Left forelimb (tissue), 1 donor: ENCODE measurements at regions not wholly inside any gene's neighbourhood (a gene's known extent, or its start where the extent isn't known, plus 50 kb on each side); places are given as distances from the start of the nearest gene placed in this dataset.

Experiments
- DNase-seq: peaks from one replicate; pipeline ENCODE4 v3.0.0-alpha.2; 2018; ENCODE audit warnings: low spot score

DNA sequence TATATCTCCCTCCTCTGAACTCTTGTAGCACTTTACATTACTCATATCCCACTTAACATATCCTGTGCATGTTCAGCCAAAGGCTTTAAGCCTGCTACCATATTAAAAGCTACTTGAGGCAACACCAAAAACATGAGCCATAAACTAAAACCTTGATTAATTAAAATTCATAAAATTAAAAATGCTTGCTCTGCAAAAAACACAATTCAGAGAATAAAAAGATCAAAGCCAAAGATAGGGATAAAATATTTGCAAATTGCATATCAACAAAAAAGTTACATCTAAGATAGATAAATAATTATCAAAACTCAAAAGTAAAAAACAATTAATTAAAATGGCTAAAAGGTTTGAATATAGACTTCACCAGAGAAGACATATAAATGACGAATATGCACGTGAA, 495.4 kb upstream of the PIK3C3 start:
- no peak for DNase-seq

DNA sequence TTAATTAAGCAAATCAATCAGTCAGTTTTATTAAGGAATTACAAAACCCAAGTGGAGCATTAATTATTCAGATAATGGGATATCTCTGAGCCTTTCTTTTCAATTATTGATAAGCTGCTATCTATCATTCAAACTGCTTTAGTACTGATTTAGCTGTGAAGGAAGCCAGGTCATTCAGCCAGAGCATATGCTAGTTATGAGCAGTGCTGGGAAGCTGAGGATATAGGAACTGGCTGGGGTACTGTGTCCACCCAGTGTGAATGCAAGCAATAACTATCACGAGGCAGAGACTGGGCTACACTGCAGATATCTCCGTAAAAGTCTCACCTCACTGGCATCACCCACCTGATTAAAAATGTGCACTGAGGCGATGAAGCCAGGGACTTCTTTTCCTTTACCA, 496.7 kb upstream of the PIK3C3 start:
- DNase-seq: no peak

DNA sequence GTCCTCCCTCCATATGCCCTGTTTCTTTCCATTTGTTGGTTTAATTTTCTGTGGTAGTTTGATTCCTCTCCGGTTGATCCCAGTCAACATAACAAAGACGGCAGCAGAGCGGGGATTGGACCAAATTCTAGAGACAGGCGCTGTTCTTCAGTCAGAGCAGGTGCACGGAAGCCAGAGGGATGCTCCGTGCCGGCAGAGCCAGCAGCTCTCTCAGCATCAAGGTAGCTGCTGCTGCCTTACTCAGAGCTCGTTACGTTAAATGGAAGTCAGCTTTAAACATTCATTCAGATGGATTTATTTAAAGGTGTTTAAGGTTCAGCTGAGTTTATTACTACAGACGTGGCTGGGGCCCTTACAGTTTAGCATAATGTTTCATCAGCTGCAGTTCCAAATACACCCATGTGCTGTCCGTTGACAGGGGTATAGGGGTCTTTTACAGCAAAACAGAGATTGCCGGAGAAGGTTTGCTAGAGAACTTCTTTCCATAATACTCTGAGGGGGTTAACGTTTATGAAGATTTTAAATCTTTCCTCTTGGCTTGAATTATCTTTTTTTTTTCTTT, 497.2 kb upstream of the PIK3C3 start:
- DNase-seq: no peak

- DNase-seq: no peak
These were observed 498.2 kb upstream of the PIK3C3 start for GRCh38 chr18:41456831-41457230.

- DNase-seq: no peak
These were observed 505.4 kb upstream of the PIK3C3 start for GRCh38 chr18:41449612-41450011.

GRCh38 chr18:41444943-41445342, 510.1 kb upstream of the PIK3C3 start:
- no peak for DNase-seq

DNA sequence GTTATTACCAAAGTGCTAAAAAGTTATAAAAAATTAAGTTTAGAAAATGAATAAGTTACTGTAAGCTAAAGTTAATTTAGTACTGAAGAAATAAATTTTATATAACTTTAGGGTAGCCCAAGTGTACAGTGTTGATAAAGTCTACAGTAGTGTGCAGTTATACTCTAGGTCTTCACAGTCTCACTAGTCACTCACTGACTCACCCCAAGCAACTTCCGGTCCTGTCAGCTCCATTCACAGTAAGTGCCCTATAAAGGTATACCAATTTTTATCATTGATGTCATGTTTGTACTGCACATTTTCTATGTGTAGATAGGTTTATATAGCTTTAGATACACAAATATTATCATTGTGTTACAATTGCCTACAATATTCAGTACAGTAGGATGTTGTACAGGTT, 518.3 kb upstream of the PIK3C3 start:
- DNase-seq: no peak

DNA sequence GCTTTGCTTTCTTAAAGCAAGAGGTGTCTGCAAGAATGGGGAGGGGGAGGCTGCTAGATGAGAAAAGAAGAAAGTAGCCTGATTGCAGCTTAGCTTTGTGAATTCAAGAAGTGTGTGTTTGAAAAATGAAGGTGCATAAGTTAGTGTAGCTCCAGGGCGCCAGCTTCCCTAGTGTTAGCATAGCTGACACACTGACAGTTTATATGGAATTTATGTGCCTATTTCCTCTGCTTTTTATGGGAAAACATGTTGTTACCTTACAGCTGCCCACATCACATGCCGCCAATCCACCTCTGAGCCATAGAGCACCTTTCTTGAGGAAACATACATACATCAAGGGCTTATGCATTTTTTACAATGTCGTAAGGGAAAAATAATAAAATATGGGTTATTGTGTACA, 536.4 kb upstream of the PIK3C3 start:
- DNase-seq: no peak

- DNase-seq: no peak
These were observed 539.0 kb upstream of the PIK3C3 start for GRCh38 chr18:41416044-41416443.

DNA sequence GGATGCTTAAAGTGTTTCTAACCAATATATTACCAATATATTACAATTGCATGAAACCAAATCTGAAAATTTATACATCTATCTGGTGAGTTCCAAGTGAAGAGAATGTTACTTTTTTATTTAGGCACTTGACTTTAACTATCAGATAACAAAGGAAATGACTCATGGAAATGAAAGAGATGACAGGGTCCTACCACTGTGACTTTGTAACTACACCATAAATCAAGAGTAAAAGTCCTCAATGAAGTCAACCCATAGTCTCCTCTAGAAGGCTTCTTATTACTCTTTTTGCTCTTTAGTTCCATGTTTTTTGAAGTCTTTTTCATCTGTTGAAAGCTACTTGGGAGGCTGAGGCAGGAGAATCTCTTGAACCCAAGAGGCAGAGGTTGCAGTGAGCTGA, 545.0 kb upstream of the PIK3C3 start:
- no peak for DNase-seq

DNA sequence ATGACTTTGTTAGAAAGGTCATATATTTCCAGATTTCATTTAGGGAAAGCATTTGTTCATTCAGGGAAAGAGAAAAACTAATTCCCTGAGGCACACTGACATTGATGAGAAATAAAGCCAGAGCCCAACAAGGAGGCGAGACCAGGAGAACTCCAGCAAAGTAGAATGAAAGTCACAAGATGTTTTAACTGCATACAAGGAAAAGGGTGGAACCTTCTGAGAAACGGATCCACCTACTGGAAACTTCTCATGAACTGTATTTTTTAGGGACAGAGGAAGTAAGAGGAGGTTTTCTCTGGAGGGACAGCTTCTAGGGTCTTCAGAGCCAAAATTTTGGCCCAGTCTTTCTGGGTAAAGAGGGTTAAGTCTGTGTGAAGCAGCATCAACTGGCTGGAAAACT, 548.2 kb upstream of the PIK3C3 start:
- no peak for DNase-seq

- no peak for DNase-seq
These were observed 558.2 kb upstream of the PIK3C3 start for GRCh38 chr18:41396861-41397260.

- no peak for DNase-seq
These were observed 558.8 kb upstream of the PIK3C3 start for GRCh38 chr18:41396211-41396610.

DNA sequence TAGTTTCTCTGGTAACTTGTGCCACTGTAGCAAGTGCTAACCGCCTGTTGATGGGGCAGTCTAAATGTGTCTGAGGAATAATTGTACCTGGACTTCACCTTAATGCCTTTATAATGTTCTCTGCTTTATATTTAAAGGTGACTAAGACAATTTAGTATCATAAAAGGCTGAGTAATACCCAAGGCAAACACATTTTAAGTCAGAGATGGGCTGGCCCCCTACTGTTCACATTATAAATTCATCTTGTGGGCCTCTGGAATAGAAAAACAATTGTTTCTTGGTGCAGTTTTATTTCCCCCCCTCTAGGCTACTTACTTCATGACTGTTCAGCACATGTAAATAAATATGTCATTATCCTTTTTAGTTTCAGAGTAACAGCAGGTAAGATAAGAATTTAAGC, 559.3 kb upstream of the PIK3C3 start:
- no peak for DNase-seq

GRCh38 chr18:41391616-41392595, 563.1 kb upstream of the PIK3C3 start:
- DNase-seq: peak; percentile 69

DNA sequence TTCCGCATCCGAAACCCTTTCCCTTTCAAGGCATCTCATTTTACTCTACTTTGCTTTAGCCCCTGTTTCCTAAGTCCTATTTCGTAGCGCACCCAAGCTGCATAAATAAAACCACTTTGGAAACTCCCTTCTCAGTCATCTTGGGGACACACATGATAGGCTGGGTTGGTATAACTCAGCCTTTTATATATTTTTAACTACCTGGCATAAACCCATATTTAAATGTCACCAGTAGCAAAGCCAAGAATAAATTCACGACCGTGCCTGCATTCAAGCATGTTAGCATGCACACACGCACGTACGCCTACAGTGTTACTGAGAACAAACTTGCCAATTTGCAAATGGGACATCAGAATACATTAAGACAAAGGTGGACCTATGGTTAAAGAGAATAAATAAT, 564.7 kb upstream of the PIK3C3 start:
- DNase-seq: no peak

GRCh38 chr18:41378598-41378997, 576.4 kb upstream of the PIK3C3 start:
- no peak for DNase-seq

GRCh38 chr18:41373612-41374011, 581.4 kb upstream of the PIK3C3 start:
- no peak for DNase-seq

- no peak for DNase-seq
These were observed 582.9 kb upstream of the PIK3C3 start for GRCh38 chr18:41372046-41372665.

GRCh38 chr18:41371156-41372045, 583.6 kb upstream of the PIK3C3 start:
- DNase-seq: no peak

DNA sequence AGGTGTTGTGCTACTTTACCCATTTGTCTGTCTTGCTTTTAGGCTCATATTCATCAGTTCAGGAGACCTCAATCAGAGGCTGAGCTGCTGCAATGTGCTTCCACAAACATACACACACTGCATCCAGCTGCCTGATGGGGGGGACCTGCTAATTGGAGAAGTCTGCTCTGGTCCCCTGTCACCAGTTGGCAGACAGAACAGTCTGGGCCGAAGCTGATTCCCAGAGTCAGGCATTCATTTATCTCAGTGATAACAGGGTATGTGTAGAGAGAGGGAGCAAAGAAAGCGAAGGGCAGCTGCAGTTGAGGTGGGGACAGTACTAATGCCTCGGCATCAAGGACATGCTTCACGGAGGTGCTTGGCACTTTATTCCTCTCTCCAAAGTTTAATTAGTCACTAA, 584.3 kb upstream of the PIK3C3 start:
- DNase-seq: no peak

DNA sequence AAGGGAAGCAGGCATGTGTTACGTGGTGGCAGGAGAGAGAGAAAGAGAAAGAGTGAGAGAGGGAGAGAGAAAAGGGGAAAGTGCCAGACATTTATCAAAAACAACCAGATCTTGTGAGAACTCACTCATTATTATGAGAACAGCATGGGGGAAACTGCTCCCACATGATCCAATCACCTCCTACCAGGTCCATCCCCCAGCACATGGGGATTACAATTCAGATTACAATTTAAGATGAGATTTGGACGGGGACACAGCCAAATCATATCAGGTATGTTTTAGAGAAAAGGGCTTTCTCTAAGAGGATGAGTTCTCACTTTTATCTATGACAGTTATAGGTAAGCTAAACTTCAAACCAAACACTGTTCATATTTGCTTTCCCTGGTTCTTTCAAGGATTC, 597.3 kb upstream of the PIK3C3 start:
- no peak for DNase-seq
